HS-27A (cell line): ENCODE measurements at regions not wholly inside any gene's neighbourhood (a gene's known extent, or its start where the extent isn't known, plus 50 kb on each side); places are given as distances from the start of the nearest gene placed in this dataset.
A peak's percentile ranks its signal among the peaks of the same experiment; 100 is the strongest.
"Not testable (repeated sequence)": the region's sequence is repeated elsewhere in the genome, so short reads cannot be mapped to it uniquely, and the experiment has no call there.

Experiments
- DNase-seq: peaks from one replicate; pipeline ENCODE4 v3.0.0-alpha.2; 2012; ENCODE audit warnings: low read depth, missing footprints

DNA sequence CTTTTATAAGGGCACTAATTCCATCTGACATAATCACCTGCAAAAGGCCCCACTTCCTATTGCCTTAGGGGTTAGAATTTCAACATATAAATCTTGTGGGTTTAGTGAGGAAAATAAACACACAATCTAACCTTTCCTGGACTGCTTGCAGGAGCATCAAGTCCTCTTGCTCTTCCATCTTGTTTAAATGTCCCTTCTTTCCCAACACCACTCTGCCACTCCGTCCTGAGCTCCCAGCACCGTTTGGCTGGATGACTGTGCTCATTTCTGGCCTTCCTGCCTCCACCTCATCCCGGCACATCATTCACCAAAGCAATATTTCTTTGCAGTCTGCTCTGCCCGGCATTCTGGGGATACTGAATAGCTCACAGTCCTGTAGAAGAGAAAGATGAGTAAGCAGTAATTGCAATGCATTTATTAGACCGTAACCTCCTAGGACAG lies 247.8 kb downstream of the BCL2 start:
- DNase-seq, result no peak

- no peak for DNase-seq
These were observed 248.6 kb downstream of the BCL2 start for GRCh38 chr18:63070767-63071502.

DNA sequence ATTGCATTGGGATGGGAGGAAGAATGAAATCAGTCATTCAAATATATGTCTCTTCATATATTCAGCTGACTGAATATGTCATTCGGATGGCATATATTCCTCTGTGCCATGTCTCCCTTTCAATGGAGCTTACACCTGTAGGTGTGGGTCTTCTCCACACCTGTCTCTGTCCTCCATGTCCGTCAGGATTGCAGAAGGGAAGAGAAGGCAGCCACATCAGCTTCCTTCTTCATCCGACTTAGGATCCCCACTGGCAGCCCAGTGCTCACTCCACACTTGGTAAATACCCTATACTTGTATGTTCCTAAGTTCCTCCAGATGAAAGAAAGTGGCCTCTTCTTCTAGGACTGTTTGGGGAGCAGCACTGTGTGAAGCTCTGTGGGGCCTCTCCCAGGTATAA lies 250.1 kb downstream of the BCL2 start:
- DNase-seq, result no peak

- DNase-seq, result no peak
These were observed 251.6 kb downstream of the BCL2 start for GRCh38 chr18:63067939-63068338.

- no peak for DNase-seq
These were observed 254.4 kb downstream of the BCL2 start for GRCh38 chr18:63065172-63065571.

DNA sequence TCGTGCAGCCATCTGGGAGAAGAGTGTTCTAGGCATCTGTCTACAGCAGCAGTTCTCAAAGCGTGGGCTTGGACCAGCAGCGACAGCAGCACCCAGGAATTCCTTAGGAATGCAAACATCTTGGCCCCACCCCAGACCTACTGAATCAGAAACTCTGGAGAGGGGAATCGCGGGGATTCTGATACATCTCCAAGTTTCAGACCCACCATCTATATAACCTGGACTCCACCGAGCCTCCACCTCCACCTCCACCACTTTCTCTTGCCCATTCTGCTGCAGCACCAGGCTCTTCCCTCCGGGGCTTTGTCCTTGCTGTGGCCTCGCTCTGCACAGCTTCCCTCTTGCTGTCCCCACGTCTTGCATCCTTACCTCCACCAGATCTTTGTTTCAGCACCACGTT lies 256.4 kb downstream of the BCL2 start:
- DNase-seq, result peak; percentile 22

- no peak for DNase-seq
These were observed 257.3 kb downstream of the BCL2 start for GRCh38 chr18:63062246-63062645.

- DNase-seq, result no peak
These were observed 258.3 kb downstream of the BCL2 start for GRCh38 chr18:63061303-63061702.

DNA sequence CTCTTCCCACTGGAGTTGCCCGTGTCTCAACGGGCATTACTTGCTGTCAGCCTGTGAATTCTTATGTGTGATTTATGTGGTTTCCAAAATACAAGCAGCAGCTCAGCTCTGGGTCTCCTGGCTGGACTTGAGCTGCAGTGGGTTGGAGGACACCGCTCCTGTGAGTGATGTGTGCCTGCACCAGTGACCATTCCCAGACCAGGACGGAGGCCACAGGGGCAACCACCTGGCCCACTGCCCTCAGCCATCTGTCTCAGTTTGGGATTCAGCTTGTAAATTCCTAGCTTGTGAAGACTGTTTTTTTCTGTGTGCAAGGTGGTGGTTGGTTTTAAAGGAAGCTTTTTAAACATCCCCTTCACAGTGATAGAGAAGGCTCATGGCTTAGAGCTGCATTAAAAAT lies 261.0 kb downstream of the BCL2 start:
- no peak for DNase-seq

DNA sequence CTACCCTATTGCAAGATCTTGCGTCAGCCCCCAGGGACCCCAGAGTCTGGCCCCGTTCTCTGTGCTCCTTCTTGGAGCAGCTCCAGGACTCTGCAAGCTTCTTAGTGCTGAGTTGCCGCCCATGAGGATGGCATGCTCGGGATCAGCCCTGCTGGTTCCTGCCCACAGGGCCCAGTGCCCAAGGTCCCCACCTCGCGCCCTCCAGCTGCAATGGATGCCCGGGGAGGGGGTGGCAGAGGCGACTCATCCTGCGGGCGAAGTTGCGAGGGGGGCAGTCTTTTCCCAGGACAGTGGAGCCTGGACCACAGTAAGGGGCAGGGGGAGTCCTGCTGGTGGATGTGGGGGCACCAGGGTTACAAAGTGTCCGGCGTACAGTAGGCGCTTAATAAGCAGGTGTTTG lies 261.9 kb downstream of the BCL2 start:
- no peak for DNase-seq

- DNase-seq, result no peak
These were observed 264.5 kb downstream of the BCL2 start for GRCh38 chr18:63054901-63055584.

DNA sequence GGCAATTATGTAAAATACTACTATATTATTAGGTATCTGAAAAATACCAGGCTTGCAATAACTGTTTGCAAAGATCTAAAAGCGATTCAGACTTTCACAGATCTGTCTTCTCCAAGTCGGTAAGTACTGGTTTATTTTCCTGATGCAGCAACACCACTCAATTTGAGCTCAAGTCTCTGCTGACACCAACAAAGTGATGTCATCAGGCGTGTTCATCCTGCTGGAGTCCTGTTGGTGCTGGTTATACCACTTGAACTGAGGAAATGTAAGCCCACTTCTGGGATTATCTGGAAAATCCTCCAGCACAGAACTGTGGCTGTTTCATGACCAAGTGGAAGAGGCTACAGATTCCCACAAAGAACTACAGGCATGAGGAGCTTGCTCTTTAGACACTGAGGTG lies 267.6 kb downstream of the BCL2 start:
- no peak for DNase-seq

- not testable (repeated sequence) for DNase-seq
These were observed 268.7 kb downstream of the BCL2 start for GRCh38 chr18:63050667-63051395.

DNA sequence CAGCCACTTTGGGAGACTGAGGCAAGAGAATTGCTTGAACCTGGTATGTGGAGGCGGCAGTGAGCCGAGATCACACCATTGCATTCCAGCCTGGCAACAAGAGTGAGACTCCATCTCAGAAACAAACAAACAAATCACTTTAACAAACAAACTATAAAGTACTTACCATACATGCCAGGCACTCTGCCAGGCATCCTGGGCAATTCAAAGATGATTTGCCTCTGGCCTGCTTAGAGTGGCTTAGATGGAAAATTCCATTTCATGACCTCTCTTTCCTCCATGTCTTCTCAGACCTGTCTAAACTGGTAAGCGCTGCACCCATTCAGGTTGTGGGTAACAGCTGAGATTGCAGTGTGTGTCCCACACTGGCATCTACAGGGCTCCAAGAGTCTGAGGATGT lies 273.2 kb downstream of the BCL2 start:
- no peak for DNase-seq

DNA sequence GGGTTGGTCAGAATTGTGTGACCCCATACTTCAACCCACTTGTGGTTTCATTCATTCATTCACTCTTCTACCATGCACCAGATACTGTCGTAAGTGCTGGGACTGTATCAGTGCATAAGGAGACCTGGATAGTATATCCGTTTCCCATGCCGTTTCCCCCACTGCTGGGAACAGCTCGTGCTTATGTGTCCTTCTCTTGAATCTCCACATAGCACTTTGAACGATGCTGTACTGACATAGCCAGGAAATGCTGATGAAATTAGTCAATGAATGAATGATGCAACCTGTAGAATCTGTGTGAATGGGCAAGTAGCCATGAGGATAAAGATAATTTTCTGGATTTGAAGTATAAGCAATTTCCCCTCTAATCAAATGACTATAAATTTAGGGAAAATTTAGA lies 276.1 kb downstream of the BCL2 start:
- DNase-seq, result no peak

DNA sequence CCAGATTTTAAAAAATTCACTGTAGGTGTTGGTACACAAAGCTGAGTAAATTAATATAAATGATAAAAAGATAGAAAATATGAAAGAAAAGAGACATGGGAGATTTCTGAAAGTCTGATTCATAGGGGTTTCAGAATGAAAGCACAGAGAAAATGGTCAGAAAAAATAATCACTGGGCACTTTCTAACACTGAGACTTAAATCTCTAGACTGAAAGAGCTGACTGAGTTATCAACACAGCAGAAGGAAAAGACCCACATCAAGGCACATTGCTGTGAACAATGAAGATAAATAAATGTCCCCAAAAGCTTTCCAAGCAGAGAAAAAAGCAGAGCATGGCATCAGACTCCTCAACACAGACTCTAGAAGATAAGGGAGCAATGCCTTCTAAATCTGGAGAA lies 277.2 kb downstream of the BCL2 start:
- DNase-seq, result no peak

DNA sequence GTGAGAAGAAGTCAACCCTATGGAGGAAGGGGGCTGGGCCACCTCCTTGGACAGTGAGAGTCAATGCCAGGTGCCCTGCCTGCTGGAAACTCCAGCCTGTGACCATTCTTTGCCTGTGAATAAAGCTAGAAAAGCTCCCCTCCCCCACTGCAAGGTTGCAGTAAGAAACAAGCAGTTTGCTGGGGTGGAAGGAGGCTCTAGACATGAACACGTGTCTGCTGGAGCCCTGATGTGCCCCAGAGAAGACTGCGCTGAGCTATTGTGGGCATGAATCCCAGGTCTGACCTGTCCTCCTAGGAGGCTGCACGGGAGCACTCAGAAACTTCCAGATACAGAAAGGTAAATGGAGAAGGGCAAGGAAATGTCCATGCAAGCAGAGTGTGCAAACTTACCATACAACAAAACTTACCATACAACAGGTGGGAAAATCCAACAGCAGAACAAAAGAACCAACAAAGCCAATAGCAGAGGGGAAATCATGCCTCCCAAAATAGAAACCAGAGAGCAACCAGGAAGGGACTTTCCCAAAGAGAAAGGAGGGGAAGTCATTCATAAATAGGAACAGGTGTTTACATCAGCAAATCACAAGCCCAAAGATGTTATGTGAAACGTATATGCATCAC lies 278.7 kb downstream of the BCL2 start:
- no peak for DNase-seq

GRCh38 chr18:63037491-63037890 lies 282.1 kb downstream of the BCL2 start:
- no peak for DNase-seq

DNA sequence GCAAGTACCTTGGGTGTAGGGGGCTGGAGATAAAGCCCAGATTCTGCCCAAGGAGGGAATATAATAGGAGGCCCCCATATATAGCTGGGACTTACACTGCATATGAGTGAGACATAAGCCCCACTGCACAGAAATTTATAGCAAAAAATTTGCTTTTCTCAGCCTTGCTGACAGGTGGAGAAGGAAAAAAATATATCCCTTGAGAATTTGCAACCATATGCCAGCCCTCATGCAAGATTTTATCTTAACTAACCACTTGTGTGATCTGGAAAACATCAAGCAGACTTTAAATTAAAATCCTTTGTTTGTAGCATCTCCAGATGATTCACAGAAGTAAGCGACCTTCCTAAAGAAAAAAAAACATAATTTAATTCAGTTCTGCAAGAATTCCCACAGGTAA lies 288.2 kb downstream of the BCL2 start:
- DNase-seq, result no peak
